Activated CD4-positive, alpha-beta T cell treated with anti-CD3 and anti-CD28 coated beads for 36 hours (primary cell): ENCODE measurements at regions not wholly inside any gene's neighbourhood (a gene's known extent, or its start where the extent isn't known, plus 50 kb on each side); places are given as distances from the start of the nearest gene placed in this dataset.

Source experiments
- ATAC-seq: fragments of 200-7000 bp; cut with Tn5 transposase; one replicate; pipeline ENCODE4 v1.10.0; 2021; ENCODE audit warnings: mild to moderate bottlenecking, moderate library complexity
- CTCF ChIA-PET: fragments of 350-600 bp; sonication (Branson Sonifier 250); formaldehyde crosslinking; loops from one replicate; lab custom pipeline; 2021; ENCODE audit warnings: antibody characterized with exemption; lab: Charles Lee
- POLR2A ChIA-PET: fragments of 350-600 bp; sonication (Branson Sonifier 250); formaldehyde crosslinking; loops from one replicate; lab custom pipeline; 2021; ENCODE audit warnings: antibody characterized with exemption, inconsistent platforms; lab: Charles Lee
- DNase-seq: peaks from one replicate; pipeline ENCODE4 v3.0.0-alpha.2; 2020
- H3K27ac Mint-ChIP-seq: one replicate; pipeline ENCODE4 v1.8.0; 2021; ENCODE audit warnings: mixed read lengths
- H3K27me3 Mint-ChIP-seq: one replicate; pipeline ENCODE4 v1.8.0; 2021; ENCODE audit warnings: mixed read lengths
- H3K36me3 Mint-ChIP-seq: one replicate; pipeline ENCODE4 v1.8.0; 2021; ENCODE audit warnings: low read depth, mixed read lengths
- H3K4me1 Mint-ChIP-seq: one replicate; pipeline ENCODE4 v1.8.0; 2021; ENCODE audit warnings: mixed read lengths
- H3K4me3 Mint-ChIP-seq: one replicate; pipeline ENCODE4 v1.8.0; 2021; ENCODE audit warnings: mild to moderate bottlenecking, moderate library complexity, mixed read lengths
- H3K9me3 Mint-ChIP-seq: one replicate; pipeline ENCODE4 v1.8.0; 2021; ENCODE audit warnings: low read depth, mixed read lengths
- intact Hi-C, 2 experiments: fragments of 100-400 bp; cut with DNase I in 1 of 2; cut with micrococcal nuclease in 1 of 2; formaldehyde crosslinking; loops; one replicate each; pipeline versions ENCODE4 v1.14.2 to v1.15.1; 2022 to 2024; cut with DNase I, micrococcal nuclease

- Mint-ChIP-seq H3K27me3 (no peaks in the 10 kb centered on the region), H3K4me1 (no peaks in the 10 kb centered on the region), H3K36me3 (no peaks in the 10 kb centered on the region), H3K9me3 (peaks cover 6% of the 10 kb centered on the region), H3K4me3 (no peak overlapping the region), H3K27ac (no peak overlapping the region)
- intact Hi-C loops: no loop called here
- CTCF ChIA-PET: no interaction called here
- no peak for ATAC-seq
- POLR2A ChIA-PET: no interaction called here
- no peak for DNase-seq
Measured at GRCh38 chr11:80455818-80456217, 1015.0 kb upstream of the TENM4 start.

- Mint-ChIP-seq H3K27me3 (no peaks in the 10 kb centered on the region), H3K4me1 (no peaks in the 10 kb centered on the region), H3K27ac (no peak overlapping the region), H3K36me3 (no peaks in the 10 kb centered on the region), H3K9me3 (peaks cover 9% of the 10 kb centered on the region), H3K4me3 (no peak overlapping the region)
- intact Hi-C loops: no loop called here
- no peak for DNase-seq
- POLR2A ChIA-PET: no interaction called here
- CTCF ChIA-PET: no interaction called here
- ATAC-seq: no peak
Measured at GRCh38 chr11:80451105-80451504, 1010.3 kb upstream of the TENM4 start.

- DNase-seq: no peak
- no peaks in the 10 kb centered on the region for H3K36me3 Mint-ChIP-seq
- ChIA-PET POLR2A (no interaction called here), CTCF (no interaction called here)
- intact Hi-C loops: no loop called here
- peaks cover 9% of the 10 kb centered on the region for H3K9me3 Mint-ChIP-seq
- no peaks in the 10 kb centered on the region for H3K27me3 Mint-ChIP-seq
- H3K4me3 Mint-ChIP-seq: no peak overlapping the region
- ATAC-seq: no peak
- no peaks in the 10 kb centered on the region for H3K4me1 Mint-ChIP-seq
- no peak overlapping the region for H3K27ac Mint-ChIP-seq
Measured at GRCh38 chr11:80448709-80449108, 1007.9 kb upstream of the TENM4 start.

DNA sequence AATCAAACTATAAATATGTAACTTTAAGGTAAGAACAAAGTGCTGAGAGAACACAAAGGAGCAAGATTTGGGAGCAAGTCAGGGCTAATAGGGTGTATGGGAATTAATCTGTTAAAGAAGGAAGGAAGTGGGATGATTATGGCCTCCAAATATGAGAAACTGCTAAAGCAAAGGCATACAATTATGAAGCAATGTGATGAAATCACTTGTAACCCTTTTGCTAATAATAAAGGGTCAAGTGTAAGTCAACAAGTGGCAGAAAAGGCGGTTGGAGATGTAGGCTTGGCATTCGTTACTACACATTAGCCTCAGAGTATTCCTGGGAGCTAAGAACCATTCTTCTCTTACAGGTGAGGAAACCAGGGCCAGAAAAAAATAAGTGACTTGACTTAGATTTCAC lies 1002.3 kb upstream of the TENM4 start:
- ATAC-seq (no peak), DNase-seq (no peak)
- no peaks in the 10 kb centered on the region for H3K36me3 Mint-ChIP-seq
- no peaks in the 10 kb centered on the region for H3K4me1 Mint-ChIP-seq
- H3K9me3 Mint-ChIP-seq: peaks cover 9% of the 10 kb centered on the region
- no peaks in the 10 kb centered on the region for H3K27me3 Mint-ChIP-seq
- H3K27ac Mint-ChIP-seq: no peak overlapping the region
- intact Hi-C loops: no loop called here
- CTCF ChIA-PET: no interaction called here
- POLR2A ChIA-PET: no interaction called here
- H3K4me3 Mint-ChIP-seq: no peak overlapping the region

- DNase-seq (no peak), ATAC-seq (no peak)
- intact Hi-C loops: no loop called here
- Mint-ChIP-seq H3K36me3 (no peaks in the 10 kb centered on the region), H3K27me3 (no peaks in the 10 kb centered on the region), H3K4me3 (no peak overlapping the region), H3K27ac (no peak overlapping the region), H3K9me3 (peaks cover 6% of the 10 kb centered on the region), H3K4me1 (no peaks in the 10 kb centered on the region)
- POLR2A ChIA-PET: no interaction called here
- CTCF ChIA-PET: no interaction called here
Measured at GRCh38 chr11:80441821-80442220, 1001.0 kb upstream of the TENM4 start.

GRCh38 chr11:80440835-80441234 lies 1000.0 kb upstream of the TENM4 start:
- Mint-ChIP-seq H3K36me3 (no peaks in the 10 kb centered on the region), H3K4me1 (no peaks in the 10 kb centered on the region), H3K9me3 (peaks cover 2% of the 10 kb centered on the region), H3K27me3 (no peaks in the 10 kb centered on the region), H3K4me3 (no peak overlapping the region), H3K27ac (no peak overlapping the region)
- ATAC-seq (no peak), DNase-seq (no peak)
- ChIA-PET CTCF (no interaction called here), POLR2A (no interaction called here)
- intact Hi-C loops: no loop called here

- Mint-ChIP-seq H3K27ac (no peak overlapping the region), H3K27me3 (no peaks in the 10 kb centered on the region), H3K4me3 (no peak overlapping the region), H3K36me3 (no peaks in the 10 kb centered on the region), H3K4me1 (no peaks in the 10 kb centered on the region), H3K9me3 (peaks cover 11% of the 10 kb centered on the region)
- no peak for ATAC-seq
- no peak for DNase-seq
- ChIA-PET CTCF (no interaction called here), POLR2A (no interaction called here)
- intact Hi-C loops: no loop called here
Measured at GRCh38 chr11:80436547-80436946, 995.7 kb upstream of the TENM4 start.

DNA sequence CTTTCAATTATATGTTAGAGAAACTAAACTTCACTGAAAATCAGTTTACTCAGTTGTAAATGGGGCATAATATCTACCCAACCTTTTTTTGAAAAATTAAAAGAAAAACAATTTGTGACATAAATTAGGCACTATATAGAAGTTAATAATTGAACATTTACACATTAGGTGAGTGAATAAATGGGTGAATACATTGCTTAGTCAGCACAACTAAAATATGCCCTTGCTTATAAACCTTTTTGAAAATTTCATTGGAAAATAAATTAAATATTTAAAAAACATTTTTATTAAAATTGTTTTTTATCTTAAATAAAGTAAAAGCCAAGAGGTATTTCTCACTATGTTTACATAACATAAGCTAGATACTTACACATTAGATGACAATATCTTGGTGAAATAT lies 994.5 kb upstream of the TENM4 start:
- CTCF ChIA-PET: no interaction called here
- H3K9me3 Mint-ChIP-seq: peaks cover 12% of the 10 kb centered on the region

GRCh38 chr11:80432057-80432456 lies 991.2 kb upstream of the TENM4 start:
- ChIA-PET POLR2A (no interaction called here), CTCF (no interaction called here)
- H3K9me3 Mint-ChIP-seq: peaks cover 12% of the 10 kb centered on the region
- ATAC-seq (no peak), DNase-seq (no peak)
- no peaks in the 10 kb centered on the region for H3K36me3 Mint-ChIP-seq
- H3K4me3 Mint-ChIP-seq: no peak overlapping the region
- H3K4me1 Mint-ChIP-seq: no peaks in the 10 kb centered on the region
- no peak overlapping the region for H3K27ac Mint-ChIP-seq
- H3K27me3 Mint-ChIP-seq: no peaks in the 10 kb centered on the region
- intact Hi-C loops: no loop called here

More for the DNA sequence above, 994.5 kb upstream of the TENM4 start:
- POLR2A ChIA-PET: no interaction called here
- H3K4me1 Mint-ChIP-seq: no peaks in the 10 kb centered on the region
- H3K4me3 Mint-ChIP-seq: no peak overlapping the region
- intact Hi-C loops: no loop called here
- ATAC-seq: no peak
- H3K27ac Mint-ChIP-seq: no peak overlapping the region
- no peaks in the 10 kb centered on the region for H3K27me3 Mint-ChIP-seq
- no peak for DNase-seq
- H3K36me3 Mint-ChIP-seq: no peaks in the 10 kb centered on the region

- ATAC-seq (no peak), DNase-seq (no peak)
- Mint-ChIP-seq H3K9me3 (peaks cover 5% of the 10 kb centered on the region), H3K27me3 (no peaks in the 10 kb centered on the region), H3K36me3 (no peaks in the 10 kb centered on the region), H3K4me3 (no peak overlapping the region), H3K27ac (no peak overlapping the region), H3K4me1 (no peaks in the 10 kb centered on the region)
- intact Hi-C loops: no loop called here
- ChIA-PET CTCF (no interaction called here), POLR2A (no interaction called here)
Measured at GRCh38 chr11:80424012-80424695, 983.3 kb upstream of the TENM4 start.

- Mint-ChIP-seq H3K9me3 (peaks cover 9% of the 10 kb centered on the region), H3K4me3 (no peak overlapping the region), H3K27me3 (no peaks in the 10 kb centered on the region), H3K36me3 (no peaks in the 10 kb centered on the region), H3K4me1 (no peaks in the 10 kb centered on the region), H3K27ac (no peak overlapping the region)
- ATAC-seq (no peak), DNase-seq (no peak)
- ChIA-PET CTCF (no interaction called here), POLR2A (no interaction called here)
- intact Hi-C loops: no loop called here
Measured at GRCh38 chr11:80420374-80420773, 979.5 kb upstream of the TENM4 start.

GRCh38 chr11:80417681-80418080 lies 976.9 kb upstream of the TENM4 start:
- ATAC-seq: no peak
- no peaks in the 10 kb centered on the region for H3K27me3 Mint-ChIP-seq
- ChIA-PET POLR2A (no interaction called here), CTCF (no interaction called here)
- no peak for DNase-seq
- H3K4me3 Mint-ChIP-seq: no peak overlapping the region
- no peak overlapping the region for H3K27ac Mint-ChIP-seq
- intact Hi-C loops: no loop called here
- no peaks in the 10 kb centered on the region for H3K36me3 Mint-ChIP-seq
- peaks cover 9% of the 10 kb centered on the region for H3K9me3 Mint-ChIP-seq
- H3K4me1 Mint-ChIP-seq: no peaks in the 10 kb centered on the region

GRCh38 chr11:80415580-80415979 lies 974.8 kb upstream of the TENM4 start:
- ATAC-seq (no peak), DNase-seq (no peak)
- Mint-ChIP-seq H3K27ac (no peak overlapping the region), H3K4me3 (no peak overlapping the region), H3K9me3 (peaks cover 12% of the 10 kb centered on the region), H3K4me1 (no peaks in the 10 kb centered on the region), H3K36me3 (no peaks in the 10 kb centered on the region), H3K27me3 (no peaks in the 10 kb centered on the region)
- ChIA-PET CTCF (no interaction called here), POLR2A (no interaction called here)
- intact Hi-C loops: no loop called here
